IMR-90 (cell line): ENCODE measurements at regions not wholly inside any gene's neighbourhood (a gene's known extent, or its start where the extent isn't known, plus 50 kb on each side); places are given as distances from the start of the nearest gene placed in this dataset.
"Not testable (repeated sequence)": the region's sequence is repeated elsewhere in the genome, so short reads cannot be mapped to it uniquely, and the experiment has no call there.

Experiments
- BHLHE40 ChIP-seq: fragments of 150-350 bp; IDR thresholded peaks from 2 replicates; pipeline ENCODE4 v1.6.1; 2016; ENCODE audit warnings: mild to moderate bottlenecking, low read depth, low read length
- CHD1 ChIP-seq: IDR thresholded peaks from 2 replicates; pipeline ENCODE4 v1.6.1; 2012; ENCODE audit warnings: low read depth, low read length, improper control_type of control experiment
- FOS ChIP-seq: fragments of 150-350 bp; IDR thresholded peaks from 2 replicates; pipeline ENCODE4 v1.6.1; 2016; ENCODE audit warnings: low read depth, low read length
- MXI1 ChIP-seq: IDR thresholded peaks from 2 replicates; pipeline ENCODE4 v1.6.1; 2012; ENCODE audit warnings: low read depth, mild to moderate bottlenecking, low read length, moderate library complexity, borderline replicate concordance
- NFE2L2 ChIP-seq: fragments of 150-350 bp; IDR thresholded peaks from 2 replicates; pipeline ENCODE4 v1.6.1; 2016; ENCODE audit warnings: low read depth, mild to moderate bottlenecking, low read length
- POLR2A ChIP-seq: IDR thresholded peaks from 2 replicates; pipeline ENCODE4 v1.6.1; 2012; ENCODE audit warnings: mild to moderate bottlenecking, low read depth, low read length
- RAD21 ChIP-seq: IDR thresholded peaks from 2 replicates; pipeline ENCODE4 v1.6.1; 2012; ENCODE audit warnings: low read length, improper control_type of control experiment
- SMC3 ChIP-seq: fragments of 150-350 bp; IDR thresholded peaks from 2 replicates; pipeline ENCODE4 v1.6.1; 2016; ENCODE audit warnings: low read depth, mild to moderate bottlenecking, antibody characterized with exemption, low read length, moderate library complexity
- TF ChIP-seq, protein P1 (sequence below): conservative IDR thresholded peaks from 2 replicates; pipeline ENCODE4 v1.5.1; 2012; ENCODE audit warnings: mild to moderate bottlenecking, low read depth, low read length, improper control_type of control experiment

DNA sequence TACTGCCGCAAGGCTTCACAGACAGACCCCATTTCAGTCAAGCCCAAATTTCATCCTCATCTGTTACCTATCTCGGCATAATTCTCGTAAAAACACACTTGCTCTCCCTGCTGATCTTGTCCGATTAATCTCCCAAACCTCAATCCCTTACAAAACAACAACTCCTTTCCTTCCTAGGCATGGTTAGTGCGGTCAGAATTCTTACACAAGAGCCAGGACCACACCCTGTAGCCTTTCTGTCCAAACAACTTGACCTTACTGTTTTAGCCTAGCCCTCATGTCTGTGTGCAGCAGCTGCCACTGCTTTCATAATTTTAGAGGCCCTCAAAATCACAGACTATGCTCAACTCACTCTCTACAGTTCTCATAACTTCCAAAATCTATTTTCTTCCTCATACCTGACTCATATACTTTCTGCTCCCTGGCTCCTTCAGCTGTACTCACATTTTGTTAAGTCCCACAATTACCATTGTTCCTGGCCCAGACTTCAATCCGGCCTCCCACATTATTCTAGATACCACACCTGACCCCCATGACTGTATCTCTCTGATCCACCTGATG is 227.5 kb upstream of the DUSP10 start:
- TF ChIP-seq POLR2A, SMC3, CHD1, BHLHE40, MXI1, RAD21, FOS, NFE2L2: not testable (repeated sequence)
- TF ChIP-seq, protein P1, sequence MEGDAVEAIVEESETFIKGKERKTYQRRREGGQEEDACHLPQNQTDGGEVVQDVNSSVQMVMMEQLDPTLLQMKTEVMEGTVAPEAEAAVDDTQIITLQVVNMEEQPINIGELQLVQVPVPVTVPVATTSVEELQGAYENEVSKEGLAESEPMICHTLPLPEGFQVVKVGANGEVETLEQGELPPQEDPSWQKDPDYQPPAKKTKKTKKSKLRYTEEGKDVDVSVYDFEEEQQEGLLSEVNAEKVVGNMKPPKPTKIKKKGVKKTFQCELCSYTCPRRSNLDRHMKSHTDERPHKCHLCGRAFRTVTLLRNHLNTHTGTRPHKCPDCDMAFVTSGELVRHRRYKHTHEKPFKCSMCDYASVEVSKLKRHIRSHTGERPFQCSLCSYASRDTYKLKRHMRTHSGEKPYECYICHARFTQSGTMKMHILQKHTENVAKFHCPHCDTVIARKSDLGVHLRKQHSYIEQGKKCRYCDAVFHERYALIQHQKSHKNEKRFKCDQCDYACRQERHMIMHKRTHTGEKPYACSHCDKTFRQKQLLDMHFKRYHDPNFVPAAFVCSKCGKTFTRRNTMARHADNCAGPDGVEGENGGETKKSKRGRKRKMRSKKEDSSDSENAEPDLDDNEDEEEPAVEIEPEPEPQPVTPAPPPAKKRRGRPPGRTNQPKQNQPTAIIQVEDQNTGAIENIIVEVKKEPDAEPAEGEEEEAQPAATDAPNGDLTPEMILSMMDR = not testable (repeated sequence)
